BE2C (cell line): ENCODE measurements at regions not wholly inside any gene's neighbourhood (a gene's known extent, or its start where the extent isn't known, plus 50 kb on each side); places are given as distances from the start of the nearest gene placed in this dataset.

Experiments
- DNase-seq: peaks from one replicate; pipeline ENCODE4 v3.0.0-alpha.2; 2020
- H3K27me3 ChIP-seq: fragments of 250-450 bp; sonication (Bioruptor Pico); 2 replicates; pipeline ENCODE4 v1.5.1; 2020; ENCODE audit warnings: mild to moderate bottlenecking
- H3K36me3 ChIP-seq: fragments of 250-450 bp; sonication (Bioruptor Pico); 2 replicates; pipeline ENCODE4 v1.5.1; 2020; ENCODE audit warnings: mild to moderate bottlenecking
- H3K4me1 ChIP-seq: fragments of 250-450 bp; sonication (Bioruptor Pico); 2 replicates; pipeline ENCODE4 v1.5.1; 2020
- H3K4me3 ChIP-seq: 2 replicates; pipeline ENCODE4 v1.5.1; 2011; ENCODE audit warnings: low read depth, low read length
- H3K9me3 ChIP-seq: fragments of 250-450 bp; sonication (Bioruptor Pico); 2 replicates; pipeline ENCODE4 v1.5.1; 2020
- CTCF ChIP-seq: IDR thresholded peaks from 2 replicates; pipeline ENCODE4 v1.5.1; 2012; ENCODE audit warnings: mild to moderate bottlenecking, low read depth, low read length

GRCh38 chr12:98355933-98356332, 159.5 kb upstream of the TMPO start:
- Histone ChIP-seq H3K36me3 (no peaks in the 10 kb centered on the region), H3K27me3 (peaks cover 1% of the 10 kb centered on the region; the same call in 1 of the 2 replicates), H3K4me3 (no peak overlapping the region), H3K9me3 (no peaks in the 10 kb centered on the region), H3K4me1 (no peaks in the 10 kb centered on the region)
- DNase-seq: no peak
- TF ChIP-seq CTCF: no peak

GRCh38 chr12:98358144-98358543, 157.2 kb upstream of the TMPO start:
- H3K4me1 ChIP-seq: no peaks in the 10 kb centered on the region
- H3K36me3 ChIP-seq: no peaks in the 10 kb centered on the region
- no peak for TF ChIP-seq CTCF
- no peak for DNase-seq
- no peaks in the 10 kb centered on the region for H3K9me3 ChIP-seq
- H3K4me3 ChIP-seq: no peak overlapping the region
- H3K27me3 ChIP-seq: peaks cover 3% of the 10 kb centered on the region; the same call in 1 of the 2 replicates

- Histone ChIP-seq H3K27me3 (peaks cover 3% of the 10 kb centered on the region; the same call in 1 of the 2 replicates), H3K9me3 (no peaks in the 10 kb centered on the region), H3K36me3 (no peaks in the 10 kb centered on the region), H3K4me3 (no peak overlapping the region), H3K4me1 (no peaks in the 10 kb centered on the region)
- no peak for TF ChIP-seq CTCF
- no peak for DNase-seq
Measured at GRCh38 chr12:98359856-98360255, 155.5 kb upstream of the TMPO start.

- no peak for TF ChIP-seq CTCF
- DNase-seq: no peak
- no peaks in the 10 kb centered on the region for H3K4me1 ChIP-seq
- no peaks in the 10 kb centered on the region for H3K36me3 ChIP-seq
- H3K27me3 ChIP-seq: peaks cover 3% of the 10 kb centered on the region; the same call in 1 of the 2 replicates
- H3K9me3 ChIP-seq: no peaks in the 10 kb centered on the region
- no peak overlapping the region for H3K4me3 ChIP-seq
Measured at GRCh38 chr12:98360401-98360800, 155.0 kb upstream of the TMPO start.

GRCh38 chr12:98369581-98369980, 145.8 kb upstream of the TMPO start:
- Histone ChIP-seq H3K4me3 (no peak overlapping the region), H3K36me3 (no peaks in the 10 kb centered on the region), H3K9me3 (no peaks in the 10 kb centered on the region), H3K4me1 (no peaks in the 10 kb centered on the region), H3K27me3 (peaks cover 6% of the 10 kb centered on the region; the same call in 1 of the 2 replicates)
- DNase-seq: no peak
- no peak for TF ChIP-seq CTCF

GRCh38 chr12:98370976-98371375, 144.4 kb upstream of the TMPO start:
- peaks cover 6% of the 10 kb centered on the region; the same call in 1 of the 2 replicates for H3K27me3 ChIP-seq
- H3K36me3 ChIP-seq: no peaks in the 10 kb centered on the region
- H3K9me3 ChIP-seq: no peaks in the 10 kb centered on the region
- H3K4me3 ChIP-seq: no peak overlapping the region
- DNase-seq: no peak
- no peaks in the 10 kb centered on the region for H3K4me1 ChIP-seq
- TF ChIP-seq CTCF: no peak
